ENCODE measurements at regions not wholly inside any gene's neighbourhood (a gene's known extent, or its start where the extent isn't known, plus 50 kb on each side); places are given as distances from the start of the nearest gene placed in this dataset.

- Histone ChIP-seq H3K9me1 (ENCODE audit: insufficient read depth, low read length) (no peaks in the 10 kb centered on the region), H3K4me3 (ENCODE audit: insufficient read depth, low read depth, low read length) (no peak overlapping the region), H3K14ac (replicated peaks; ENCODE audit: low read depth, low read length) (no peak overlapping the region), H3K18ac (ENCODE audit: low read depth, low read length) (no peak overlapping the region), H2BK5ac (ENCODE audit: low read depth, low read length, poor library complexity, severe bottlenecking) (no peak overlapping the region), H2AK5ac (ENCODE audit: low read depth, low read length) (no peak overlapping the region), H2BK20ac (ENCODE audit: low read depth, low read length) (no peak overlapping the region), H4K91ac (ENCODE audit: insufficient read depth, low read depth, low read length) (no peak overlapping the region), H4K8ac (ENCODE audit: low read depth in 2 of 2, low read length in 2 of 2) (no peak overlapping the region), H2BK15ac (ENCODE audit: low read depth, low read length) (no peak overlapping the region), H3K9ac (ENCODE audit: low read depth, low read length) (no peak overlapping the region), H2AK9ac (replicated peaks; ENCODE audit: low read depth, low read length, poor library complexity) (no peak overlapping the region), H3K27ac (ENCODE audit: insufficient read depth, low read length) (no peak overlapping the region), H3K79me1 (ENCODE audit: low read depth in 1 of 2, low read length in 2 of 2) (no peaks in the 10 kb centered on the region), H3K4me1 (ENCODE audit: control insufficient read depth, insufficient read depth, low read length) (no peaks in the 10 kb centered on the region), H2AFZ (replicated peaks; ENCODE audit: low read length, poor library complexity) (no peak overlapping the region), H3K9me3 (ENCODE audit: control insufficient read depth, insufficient read depth, low read length) (no peaks in the 10 kb centered on the region; the same call in 1 of the 2 replicates), H3K4me2 (ENCODE audit: low read depth, low read length) (no peak overlapping the region), H3K23ac (ENCODE audit: low read depth, low read length) (no peak overlapping the region), H4K20me1 (ENCODE audit: insufficient read depth, low read length) (no peaks in the 10 kb centered on the region), H3K4ac (ENCODE audit: low read depth, low read length) (no peak overlapping the region), H3K36me3 (ENCODE audit: control insufficient read depth, insufficient read depth, low read length) (no peaks in the 10 kb centered on the region), H2BK120ac (ENCODE audit: low read depth, low read length) (no peak overlapping the region), H3K56ac (ENCODE audit: extremely low read depth, insufficient read depth, low read length) (no peak overlapping the region), H3K27me3 (ENCODE audit: control insufficient read depth, insufficient read depth, low read length) (no peaks in the 10 kb centered on the region), H4K5ac (ENCODE audit: low read depth, low read length) (no peak overlapping the region)
- intact Hi-C loops (cut with micrococcal nuclease): no loop called here
- in situ Hi-C loops (cut with MboI; ENCODE audit: low sequenced_read_pairs): no loop called here
- dilution Hi-C loops (cut with HindIII; ENCODE audit: low sequenced_read_pairs, unreplicated experiment): no loop called here
- TF ChIP-seq, protein P1, sequence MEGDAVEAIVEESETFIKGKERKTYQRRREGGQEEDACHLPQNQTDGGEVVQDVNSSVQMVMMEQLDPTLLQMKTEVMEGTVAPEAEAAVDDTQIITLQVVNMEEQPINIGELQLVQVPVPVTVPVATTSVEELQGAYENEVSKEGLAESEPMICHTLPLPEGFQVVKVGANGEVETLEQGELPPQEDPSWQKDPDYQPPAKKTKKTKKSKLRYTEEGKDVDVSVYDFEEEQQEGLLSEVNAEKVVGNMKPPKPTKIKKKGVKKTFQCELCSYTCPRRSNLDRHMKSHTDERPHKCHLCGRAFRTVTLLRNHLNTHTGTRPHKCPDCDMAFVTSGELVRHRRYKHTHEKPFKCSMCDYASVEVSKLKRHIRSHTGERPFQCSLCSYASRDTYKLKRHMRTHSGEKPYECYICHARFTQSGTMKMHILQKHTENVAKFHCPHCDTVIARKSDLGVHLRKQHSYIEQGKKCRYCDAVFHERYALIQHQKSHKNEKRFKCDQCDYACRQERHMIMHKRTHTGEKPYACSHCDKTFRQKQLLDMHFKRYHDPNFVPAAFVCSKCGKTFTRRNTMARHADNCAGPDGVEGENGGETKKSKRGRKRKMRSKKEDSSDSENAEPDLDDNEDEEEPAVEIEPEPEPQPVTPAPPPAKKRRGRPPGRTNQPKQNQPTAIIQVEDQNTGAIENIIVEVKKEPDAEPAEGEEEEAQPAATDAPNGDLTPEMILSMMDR (conservative IDR thresholded peaks at IDR 0.05; ENCODE audit: low read depth, low read length): no peak
- TF ChIP-seq CHD1 (IDR thresholded peaks at IDR 0.05; ENCODE audit: low read depth, low read length) (no peak), MAFK (IDR thresholded peaks at IDR 0.05; ENCODE audit: low read depth, low read length) (no peak), RAD21 (IDR thresholded peaks at IDR 0.05; ENCODE audit: low read length) (no peak), POLR2A (IDR thresholded peaks at IDR 0.05; ENCODE audit: low read depth, low read length) (no peak), MXI1 (IDR thresholded peaks at IDR 0.05; ENCODE audit: borderline replicate concordance, low read depth, low read length) (no peak), BHLHE40 (IDR thresholded peaks at IDR 0.05; ENCODE audit: low read depth, low read length) (no peak), FOS (IDR thresholded peaks at IDR 0.05; ENCODE audit: low read depth, low read length) (no peak), CEBPB (IDR thresholded peaks at IDR 0.05; ENCODE audit: low read depth, low read length) (no peak), MAZ (IDR thresholded peaks at IDR 0.05; ENCODE audit: borderline replicate concordance, low read depth, low read length) (no peak), NFE2L2 (IDR thresholded peaks at IDR 0.05; ENCODE audit: low read depth, low read length) (no peak), SMC3 (IDR thresholded peaks at IDR 0.05; ENCODE audit: low read depth, low read length) (no peak), RCOR1 (IDR thresholded peaks at IDR 0.05; ENCODE audit: insufficient replicate concordance, low read length) (no peak), RFX5 (IDR thresholded peaks at IDR 0.05; ENCODE audit: low read depth, low read length) (no peak)
- TF ChIP-seq, protein P2, sequence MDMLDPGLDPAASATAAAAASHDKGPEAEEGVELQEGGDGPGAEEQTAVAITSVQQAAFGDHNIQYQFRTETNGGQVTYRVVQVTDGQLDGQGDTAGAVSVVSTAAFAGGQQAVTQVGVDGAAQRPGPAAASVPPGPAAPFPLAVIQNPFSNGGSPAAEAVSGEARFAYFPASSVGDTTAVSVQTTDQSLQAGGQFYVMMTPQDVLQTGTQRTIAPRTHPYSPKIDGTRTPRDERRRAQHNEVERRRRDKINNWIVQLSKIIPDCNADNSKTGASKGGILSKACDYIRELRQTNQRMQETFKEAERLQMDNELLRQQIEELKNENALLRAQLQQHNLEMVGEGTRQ (IDR thresholded peaks at IDR 0.05; ENCODE audit: low read depth, low read length): no peak
- TF ChIP-seq, protein P3, sequence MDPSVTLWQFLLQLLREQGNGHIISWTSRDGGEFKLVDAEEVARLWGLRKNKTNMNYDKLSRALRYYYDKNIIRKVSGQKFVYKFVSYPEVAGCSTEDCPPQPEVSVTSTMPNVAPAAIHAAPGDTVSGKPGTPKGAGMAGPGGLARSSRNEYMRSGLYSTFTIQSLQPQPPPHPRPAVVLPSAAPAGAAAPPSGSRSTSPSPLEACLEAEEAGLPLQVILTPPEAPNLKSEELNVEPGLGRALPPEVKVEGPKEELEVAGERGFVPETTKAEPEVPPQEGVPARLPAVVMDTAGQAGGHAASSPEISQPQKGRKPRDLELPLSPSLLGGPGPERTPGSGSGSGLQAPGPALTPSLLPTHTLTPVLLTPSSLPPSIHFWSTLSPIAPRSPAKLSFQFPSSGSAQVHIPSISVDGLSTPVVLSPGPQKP (IDR thresholded peaks at IDR 0.05; ENCODE audit: borderline replicate concordance, low read depth, low read length): no peak
- ATAC-seq (ENCODE audit: low read depth): no peak
- ChIA-PET POLR2A (ENCODE audit: unreplicated experiment) (no interaction called here), CTCF (no interaction called here)
- no peak for DNase-seq
- BruUV-seq (replicated peaks): no TSS peak
Observed at GRCh38 chr17:53017227-53017626, 805.5 kb upstream of the KIF2B start.

Measured in IMR-90 (cell line).